Esophagus squamous epithelium (tissue), 4 donors: ENCODE measurements at regions not wholly inside any gene's neighbourhood (a gene's known extent, or its start where the extent isn't known, plus 50 kb on each side); places are given as distances from the start of the nearest gene placed in this dataset.

Experiments
- CTCF ChIP-seq, 6 experiments: fragments of 450-650 bp in 4 of 6; fragments of 200-600 bp in 2 of 6; sonication (generic) in 2 of 6; IDR thresholded peaks; one replicate each; pipeline ENCODE4 v1.5.1; 2016 to 2019; ENCODE audit warnings: antibody characterized with exemption in 6 of 6, mild to moderate bottlenecking in 4 of 6, moderate library complexity in 4 of 6
- POLR2A ChIP-seq, 4 donors: fragments of 450-650 bp; IDR thresholded peaks; one replicate each; pipeline ENCODE4 v1.6.1; 2017; ENCODE audit warnings: antibody characterized with exemption in 4 of 4, mild to moderate bottlenecking in 4 of 4, moderate library complexity in 3 of 4

- TF ChIP-seq CTCF (IDR thresholded peaks at IDR 0.05) = no peak
- TF ChIP-seq POLR2A (IDR thresholded peaks at IDR 0.05) = no peak
Observed at GRCh38 chr20:4358552-4358951, 109.5 kb upstream of the ADRA1D start.
